H1 (cell line): ENCODE measurements at regions not wholly inside any gene's neighbourhood (a gene's known extent, or its start where the extent isn't known, plus 50 kb on each side); places are given as distances from the start of the nearest gene placed in this dataset.
A peak's percentile ranks its signal among the peaks of the same experiment; 100 is the strongest.

Experiments used
- CTCF ChIA-PET: fragments of 300-600 bp; sonication (Branson Sonifier 250); formaldehyde crosslinking; loops from one replicate; lab custom pipeline; 2021; ENCODE audit not compliant: partially characterized antibody; lab: Charles Lee
- POLR2A ChIA-PET: fragments of 300-600 bp; sonication (Branson Sonifier 250); formaldehyde crosslinking; loops from one replicate; lab custom pipeline; 2021; ENCODE audit warnings: inconsistent platforms; ENCODE audit not compliant: partially characterized antibody; lab: Charles Lee
- DNase-seq, 2 experiments: peaks; one replicate each; pipeline versions ENCODE4 v3.0.0 to v3.0.0-alpha.2; 2010 to 2022; ENCODE audit warnings: low spot score in 2 of 2, low read depth in 1 of 2, mixed read lengths in 1 of 2
- FAIRE-seq: peaks from 2 replicates; lab custom pipeline; 2011; peaks lifted over from hg19 to GRCh38; lab: Jason Lieb, UNC
- H2AFZ ChIP-seq: 2 replicates; pipeline ENCODE4 v1.8.1; 2012; ENCODE audit warnings: low read length, inconsistent platforms
- H2AK5ac ChIP-seq: 2 replicates; pipeline ENCODE4 v1.6.1; 2013; ENCODE audit warnings: low read depth, low read length
- H2BK120ac ChIP-seq: replicated peaks from 2 replicates; pipeline ENCODE3; 2013; ENCODE audit warnings: low read depth, low read length, inconsistent platforms
- H2BK12ac ChIP-seq: 2 replicates; pipeline ENCODE4 v1.6.1; 2013; ENCODE audit warnings: low read depth, low read length
- H2BK15ac ChIP-seq: 2 replicates; pipeline ENCODE4 v1.6.1; 2013; ENCODE audit warnings: low read length
- H2BK20ac ChIP-seq: 2 replicates; pipeline ENCODE4 v1.6.1; 2013; ENCODE audit warnings: low read length
- H2BK5ac ChIP-seq: 2 replicates; pipeline ENCODE4 v1.6.1; 2013; ENCODE audit warnings: low read depth, low read length
- H3K14ac ChIP-seq: 2 replicates; pipeline ENCODE4 v1.6.1; 2013; ENCODE audit warnings: inconsistent platforms; ENCODE audit not compliant: insufficient read length
- H3K18ac ChIP-seq: 2 replicates; pipeline ENCODE4 v1.6.1; 2013; ENCODE audit warnings: low read length; ENCODE audit errors: extremely low read depth
- H3K23ac ChIP-seq: 2 replicates; pipeline ENCODE4 v1.6.1; 2013; ENCODE audit warnings: inconsistent platforms; ENCODE audit not compliant: insufficient read length
- H3K23me2 ChIP-seq: 2 replicates; pipeline ENCODE4 v1.6.1; 2013; ENCODE audit warnings: low read depth, low read length
- H3K27ac ChIP-seq: 2 replicates; pipeline ENCODE4 v1.6.1; 2011; ENCODE audit warnings: low read depth, low read length, inconsistent platforms
- H3K27me3 ChIP-seq, 4 experiments: replicated peaks in 1 of 4; 1 replicate in 1 of 4; 2 replicates in 3 of 4; pipeline versions ENCODE4 v1.6.1 to v1.8.1; 2011 to 2013; ENCODE audit warnings: low read length in 3 of 4, mild to moderate bottlenecking in 3 of 4, inconsistent platforms in 2 of 4, mixed read lengths in 2 of 4, moderate library complexity in 1 of 4; ENCODE audit not compliant: control insufficient read depth in 3 of 4, insufficient read depth in 3 of 4; ENCODE audit errors: extremely low read depth in 1 of 4
- H3K36me3 ChIP-seq, 4 experiments: 2 replicates each; pipeline versions ENCODE4 v1.6.1 to v1.8.1; 2011 to 2013; ENCODE audit warnings: mild to moderate bottlenecking in 4 of 4, low read length in 3 of 4, moderate library complexity in 2 of 4, control low read depth in 1 of 4, inconsistent platforms in 1 of 4; ENCODE audit not compliant: insufficient read depth in 4 of 4, control insufficient read depth in 2 of 4
- H3K4ac ChIP-seq: replicated peaks from 2 replicates; pipeline ENCODE3; 2013; ENCODE audit warnings: low read length, low read depth, mixed read lengths, inconsistent platforms; ENCODE audit not compliant: insufficient read length
- H3K4me1 ChIP-seq, 4 experiments: replicated peaks in 1 of 4; 1 replicate in 1 of 4; 2 replicates in 3 of 4; pipeline versions ENCODE4 v1.6.1 to v1.8.1; 2011 to 2013; ENCODE audit warnings: low read length in 3 of 4, inconsistent platforms in 2 of 4, mixed read lengths in 1 of 4; ENCODE audit not compliant: insufficient read depth in 4 of 4, control insufficient read depth in 3 of 4
- H3K4me2 ChIP-seq, 2 experiments: 2 replicates each; pipeline versions ENCODE4 v1.6.1 to v1.8.1; 2011 to 2013; ENCODE audit warnings: low read depth in 2 of 2, low read length in 2 of 2, control low read depth in 1 of 2, inconsistent platforms in 1 of 2, mild to moderate bottlenecking in 1 of 2; ENCODE audit not compliant: insufficient read depth in 1 of 2
- H3K4me3 ChIP-seq, 4 experiments: fragments of 200-600, 300-600 bp in 1 of 4; sonication (generic), shearing (Covaris generic), sonication (Bioruptor Twin) in 1 of 4; 2 replicates each; pipeline versions ENCODE4 v1.5.1 to v1.8.1; 2011 to 2016; ENCODE audit warnings: low read length in 4 of 4, low read depth in 3 of 4, control low read depth in 2 of 4, inconsistent platforms in 2 of 4, mild to moderate bottlenecking in 2 of 4, mixed read lengths in 1 of 4, moderate library complexity in 1 of 4; ENCODE audit not compliant: insufficient read depth in 2 of 4; ENCODE audit errors: extremely low read depth in 1 of 4
- H3K56ac ChIP-seq: replicated peaks from 2 replicates; pipeline ENCODE3; 2013; ENCODE audit warnings: low read depth, mild to moderate bottlenecking, mixed read lengths, low read length, inconsistent platforms; ENCODE audit not compliant: insufficient read length
- H3K79me1 ChIP-seq: 2 replicates; pipeline ENCODE4 v1.6.1; 2013; ENCODE audit warnings: low read depth, low read length, control low read depth
- H3K79me2 ChIP-seq, 2 experiments: 2 replicates each; pipeline versions ENCODE4 v1.6.1 to v1.8.1; 2012 to 2013; ENCODE audit warnings: low read length in 2 of 2, mild to moderate bottlenecking in 2 of 2, inconsistent platforms in 1 of 2; ENCODE audit not compliant: insufficient read depth in 2 of 2, control insufficient read depth in 1 of 2
- H3K9ac ChIP-seq, 4 experiments: replicated peaks in 1 of 4; 1 replicate in 1 of 4; 2 replicates in 3 of 4; pipeline versions ENCODE4 v1.6.1 to v1.8.1; 2011 to 2013; ENCODE audit warnings: low read depth in 3 of 4, low read length in 3 of 4, control low read depth in 2 of 4, mild to moderate bottlenecking in 2 of 4, moderate library complexity in 2 of 4, inconsistent platforms in 1 of 4; ENCODE audit errors: extremely low read depth in 1 of 4
- H3K9me3 ChIP-seq, 2 experiments: 2 replicates each; pipeline versions ENCODE4 v1.6.1 to v1.8.1; 2012 to 2013; ENCODE audit warnings: mild to moderate bottlenecking in 2 of 2, moderate library complexity in 2 of 2, control low read depth in 1 of 2, inconsistent platforms in 1 of 2, low read depth in 1 of 2, low read length in 1 of 2, mixed read lengths in 1 of 2; ENCODE audit not compliant: insufficient read depth in 2 of 2
- H4K20me1 ChIP-seq, 2 experiments: replicated peaks in 1 of 2; 2 replicates each; pipeline versions ENCODE3 to v1.8.1; 2011 to 2013; ENCODE audit warnings: inconsistent platforms in 2 of 2, low read length in 2 of 2, mild to moderate bottlenecking in 1 of 2; ENCODE audit not compliant: insufficient read depth in 2 of 2, control insufficient read depth in 1 of 2
- H4K5ac ChIP-seq: 2 replicates; pipeline ENCODE4 v1.6.1; 2013; ENCODE audit warnings: low read length, low read depth, mixed read lengths, inconsistent platforms; ENCODE audit not compliant: insufficient read length
- H4K8ac ChIP-seq: 2 replicates; pipeline ENCODE4 v1.8.0; 2013; ENCODE audit warnings: mild to moderate bottlenecking, moderate library complexity, low read length, inconsistent platforms; ENCODE audit not compliant: insufficient read depth; ENCODE audit errors: extremely low read depth
- H4K91ac ChIP-seq: replicated peaks from 2 replicates; pipeline ENCODE3; 2013; ENCODE audit warnings: low read length, mixed read lengths, inconsistent platforms; ENCODE audit not compliant: insufficient read length
- ASH2L ChIP-seq: fragments of 200-600, 300-600 bp; sonication (generic); IDR thresholded peaks from one replicate; pipeline ENCODE4 v1.7.1; 2017; ENCODE audit warnings: low read length
- HDAC2 ChIP-seq, 2 experiments: fragments of 300-600 bp in 1 of 2; sonication (generic) in 1 of 2; IDR thresholded peaks; 2 replicates each; pipeline ENCODE4 v1.6.1; 2011 to 2012; ENCODE audit warnings: low read depth in 2 of 2, low read length in 2 of 2, mild to moderate bottlenecking in 2 of 2, moderate library complexity in 2 of 2, borderline replicate concordance in 1 of 2, inconsistent platforms in 1 of 2
- SIRT6 ChIP-seq: IDR thresholded peaks from one replicate; pipeline ENCODE4 v1.7.1; 2012; ENCODE audit warnings: low read length, inconsistent platforms
- TBP ChIP-seq: IDR thresholded peaks from 2 replicates; pipeline ENCODE4 v1.6.1; 2011; ENCODE audit warnings: low read depth, low read length, improper control_type of control experiment
- WGBS, 2 experiments: shearing (Covaris generic) in 1 of 2; methylation state at CpG; one replicate each; pipeline versions ENCODE4 v1.1.6 to v1.1.7; 2013 to 2015; ENCODE audit warnings: low lambda C conversion rate in 2 of 2, mixed read lengths in 2 of 2, inconsistent platforms in 1 of 2, low coverage in 1 of 2, missing lambda C conversion rate in 1 of 2; ENCODE audit not compliant: insufficient replicate concordance in 2 of 2, insufficient coverage in 1 of 2, insufficient read length in 1 of 2; ENCODE audit errors: extremely low coverage in 1 of 2, missing lambda C conversion rate in 1 of 2; 5-methylcytosine and 5-hydroxymethylcytosine counted together

- no peaks in the 10 kb centered on the region for H3K79me1 ChIP-seq
- no peaks in the 10 kb centered on the region for H4K20me1 ChIP-seq
- H3K27ac ChIP-seq = no peak overlapping the region
- H3K56ac ChIP-seq = no peak overlapping the region
- no peaks in the 10 kb centered on the region for H3K27me3 ChIP-seq
- H3K14ac ChIP-seq = no peak overlapping the region
- H3K4me3 ChIP-seq = no peak overlapping the region
- H3K23me2 ChIP-seq = no peaks in the 10 kb centered on the region; the same call in 1 of the 2 replicates
- H2BK120ac ChIP-seq = no peak overlapping the region
- POLR2A ChIA-PET = no interaction called here
- no peak overlapping the region for H4K5ac ChIP-seq
- no peak overlapping the region for H2BK5ac ChIP-seq
- peak overlapping the region; percentile 19; the same call in 1 of the 2 replicates for H2BK20ac ChIP-seq
- no peak for DNase-seq
- no peaks in the 10 kb centered on the region for H3K36me3 ChIP-seq
- WGBS, 2 experiments = 94% methylated on average over 5 of the region's 5 CpGs; no CpG with 5 or more reads in 1 of the 2 experiments
- peaks cover 3 to 5% (median 4%) of the 10 kb centered on the region in 4 experiments; a peak in 6 of 7 replicates for H3K4me1 ChIP-seq
- H2AFZ ChIP-seq = no peak overlapping the region
- no peak overlapping the region for H3K18ac ChIP-seq
- no peak overlapping the region for H3K9ac ChIP-seq
- no peak overlapping the region for H2BK12ac ChIP-seq
- H3K4me2 ChIP-seq = no peak overlapping the region
- H4K91ac ChIP-seq = no peak overlapping the region
- no peak overlapping the region for H3K23ac ChIP-seq
- no peak overlapping the region for H4K8ac ChIP-seq
- TF ChIP-seq ASH2L (no peak), HDAC2 (IDR thresholded peaks at IDR 0.05; ENCODE audit: borderline replicate concordance in 1 of 2, low read depth in 2 of 2, low read length in 2 of 2) (no peak), SIRT6 (no peak), TBP (no peak)
- H2BK15ac ChIP-seq = no peak overlapping the region
- no peaks in the 10 kb centered on the region; a peak in 1 of 4 replicates for H3K9me3 ChIP-seq
- H2AK5ac ChIP-seq = no peak overlapping the region
- H3K79me2 ChIP-seq = no peaks in the 10 kb centered on the region
- FAIRE-seq = no peak
- H3K4ac ChIP-seq = no peak overlapping the region
- CTCF ChIA-PET = interaction anchor here (0.6 kb wide), 1 partner anchor 91 kb away, joined by 5 read pairs; no protein-coding TSS in a partner anchor
These were observed 265.1 kb downstream of the FGFR2 start for GRCh38 chr10:121332829-121333765.
